ENCODE measurements at regions not wholly inside any gene's neighbourhood (a gene's known extent, or its start where the extent isn't known, plus 50 kb on each side); places are given as distances from the start of the nearest gene placed in this dataset.

GRCh38 chrX:67342138-67342537, 201.7 kb upstream of the AR start:
- Histone ChIP-seq H2AFZ (ENCODE audit: low read depth, low read length) (no peak overlapping the region), H3K27ac (ENCODE audit: low read depth, low read length) (no peak overlapping the region), H3K4me3 (ENCODE audit: insufficient read depth, low read depth, low read length) (no peak overlapping the region), H3K9ac (ENCODE audit: low read length) (no peak overlapping the region), H3K36me3 (ENCODE audit: insufficient read depth, low read length) (no peaks in the 10 kb centered on the region), H3K27me3 (ENCODE audit: insufficient read depth, low read length) (no peaks in the 10 kb centered on the region), H3K4me1 (ENCODE audit: insufficient read depth, low read length) (no peaks in the 10 kb centered on the region), H3K9me3 (ENCODE audit: insufficient read depth, low read depth, low read length) (no peaks in the 10 kb centered on the region), H3K4me2 (ENCODE audit: low read length) (no peak overlapping the region), H4K20me1 (ENCODE audit: insufficient read depth, low read length) (no peaks in the 10 kb centered on the region), H3K79me2 (ENCODE audit: insufficient read depth, low read length) (no peaks in the 10 kb centered on the region)
- Mint-ChIP-seq H3K27ac (ENCODE audit: unreplicated experiment) (no peak overlapping the region), H3K4me1 (ENCODE audit: low read depth, unreplicated experiment) (no peaks in the 10 kb centered on the region), H3K4me3 (ENCODE audit: unreplicated experiment) (no peak overlapping the region), H3K27me3 (ENCODE audit: low read depth, unreplicated experiment) (no peaks in the 10 kb centered on the region), H3K9me3 (ENCODE audit: unreplicated experiment) (no peaks in the 10 kb centered on the region), H3K36me3 (ENCODE audit: low read depth, unreplicated experiment) (no peaks in the 10 kb centered on the region)
- DNase-seq (ENCODE audit: low read depth) (no peak), FAIRE-seq (peak; percentile 79)
- no peak for TF ChIP-seq EZH2 (IDR thresholded peaks at IDR 0.05; ENCODE audit: insufficient read depth, low read length)
- TF ChIP-seq, protein P1, sequence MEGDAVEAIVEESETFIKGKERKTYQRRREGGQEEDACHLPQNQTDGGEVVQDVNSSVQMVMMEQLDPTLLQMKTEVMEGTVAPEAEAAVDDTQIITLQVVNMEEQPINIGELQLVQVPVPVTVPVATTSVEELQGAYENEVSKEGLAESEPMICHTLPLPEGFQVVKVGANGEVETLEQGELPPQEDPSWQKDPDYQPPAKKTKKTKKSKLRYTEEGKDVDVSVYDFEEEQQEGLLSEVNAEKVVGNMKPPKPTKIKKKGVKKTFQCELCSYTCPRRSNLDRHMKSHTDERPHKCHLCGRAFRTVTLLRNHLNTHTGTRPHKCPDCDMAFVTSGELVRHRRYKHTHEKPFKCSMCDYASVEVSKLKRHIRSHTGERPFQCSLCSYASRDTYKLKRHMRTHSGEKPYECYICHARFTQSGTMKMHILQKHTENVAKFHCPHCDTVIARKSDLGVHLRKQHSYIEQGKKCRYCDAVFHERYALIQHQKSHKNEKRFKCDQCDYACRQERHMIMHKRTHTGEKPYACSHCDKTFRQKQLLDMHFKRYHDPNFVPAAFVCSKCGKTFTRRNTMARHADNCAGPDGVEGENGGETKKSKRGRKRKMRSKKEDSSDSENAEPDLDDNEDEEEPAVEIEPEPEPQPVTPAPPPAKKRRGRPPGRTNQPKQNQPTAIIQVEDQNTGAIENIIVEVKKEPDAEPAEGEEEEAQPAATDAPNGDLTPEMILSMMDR (IDR thresholded peaks at IDR 0.05; ENCODE audit: insufficient read depth, low read depth, low read length): no peak

- H3K9ac ChIP-seq (ENCODE audit: low read length): no peak overlapping the region
- Mint-ChIP-seq H3K36me3 (ENCODE audit: low read depth, unreplicated experiment) (no peaks in the 10 kb centered on the region), H3K9me3 (ENCODE audit: unreplicated experiment) (no peaks in the 10 kb centered on the region)
Measured at GRCh38 chrX:67346225-67346624, 197.6 kb upstream of the AR start.

DNA sequence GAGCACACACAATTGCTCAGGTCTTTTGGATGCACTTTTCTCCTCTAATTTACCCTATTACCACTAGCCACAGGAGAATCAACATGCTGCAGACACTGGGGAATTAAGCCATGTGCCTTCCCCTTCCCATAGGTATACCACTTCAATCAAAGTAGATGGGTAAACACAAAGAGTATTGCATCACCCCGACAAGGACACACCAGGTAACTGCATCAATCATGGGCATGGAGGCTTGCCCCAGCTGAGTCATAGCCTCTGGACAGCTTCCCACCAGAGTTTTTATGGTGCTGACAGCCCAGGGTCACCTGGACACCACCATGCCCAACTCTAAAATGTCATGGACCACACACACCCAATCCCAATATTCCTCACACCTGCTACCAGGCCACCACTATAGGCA, 197.2 kb upstream of the AR start:
- no peaks in the 10 kb centered on the region for H3K9me3 Mint-ChIP-seq (ENCODE audit: unreplicated experiment)
- no peaks in the 10 kb centered on the region for H3K79me2 ChIP-seq (ENCODE audit: insufficient read depth, low read length)
- no peaks in the 10 kb centered on the region for H3K9me3 ChIP-seq (ENCODE audit: insufficient read depth, low read depth, low read length)
- no peak overlapping the region for H3K9ac ChIP-seq (ENCODE audit: low read length)
- no peak overlapping the region for H3K27ac Mint-ChIP-seq (ENCODE audit: unreplicated experiment)
- no peak overlapping the region for H3K4me3 Mint-ChIP-seq (ENCODE audit: unreplicated experiment)
- no peaks in the 10 kb centered on the region for H4K20me1 ChIP-seq (ENCODE audit: insufficient read depth, low read length)
- FAIRE-seq (no peak), DNase-seq (ENCODE audit: low read depth) (no peak)
- no peak for TF ChIP-seq EZH2 (IDR thresholded peaks at IDR 0.05; ENCODE audit: insufficient read depth, low read length)
- no peak overlapping the region for H2AFZ ChIP-seq (ENCODE audit: low read depth, low read length)
- no peak overlapping the region for H3K4me3 ChIP-seq (ENCODE audit: insufficient read depth, low read depth, low read length)
- H3K4me1 Mint-ChIP-seq (ENCODE audit: low read depth, unreplicated experiment): no peaks in the 10 kb centered on the region
- no peaks in the 10 kb centered on the region for H3K27me3 ChIP-seq (ENCODE audit: insufficient read depth, low read length)
- no peaks in the 10 kb centered on the region for H3K36me3 ChIP-seq (ENCODE audit: insufficient read depth, low read length)
- H3K36me3 Mint-ChIP-seq (ENCODE audit: low read depth, unreplicated experiment): no peaks in the 10 kb centered on the region
- no peaks in the 10 kb centered on the region for H3K27me3 Mint-ChIP-seq (ENCODE audit: low read depth, unreplicated experiment)
- no peak overlapping the region for H3K27ac ChIP-seq (ENCODE audit: low read depth, low read length)
- no peaks in the 10 kb centered on the region for H3K4me1 ChIP-seq (ENCODE audit: insufficient read depth, low read length)
- H3K4me2 ChIP-seq (ENCODE audit: low read length): no peak overlapping the region

More at GRCh38 chrX:67346225-67346624, 197.6 kb upstream of the AR start:
- no peak for FAIRE-seq
- Histone ChIP-seq H3K27me3 (ENCODE audit: insufficient read depth, low read length) (no peaks in the 10 kb centered on the region), H3K4me3 (ENCODE audit: insufficient read depth, low read depth, low read length) (no peak overlapping the region), H3K36me3 (ENCODE audit: insufficient read depth, low read length) (no peaks in the 10 kb centered on the region), H3K79me2 (ENCODE audit: insufficient read depth, low read length) (no peaks in the 10 kb centered on the region), H3K4me1 (ENCODE audit: insufficient read depth, low read length) (no peaks in the 10 kb centered on the region), H2AFZ (ENCODE audit: low read depth, low read length) (no peak overlapping the region), H4K20me1 (ENCODE audit: insufficient read depth, low read length) (no peaks in the 10 kb centered on the region), H3K27ac (ENCODE audit: low read depth, low read length) (no peak overlapping the region), H3K9me3 (ENCODE audit: insufficient read depth, low read depth, low read length) (no peaks in the 10 kb centered on the region), H3K4me2 (ENCODE audit: low read length) (no peak overlapping the region)
- H3K4me3 Mint-ChIP-seq (ENCODE audit: unreplicated experiment): no peak overlapping the region
- H3K4me1 Mint-ChIP-seq (ENCODE audit: low read depth, unreplicated experiment): no peaks in the 10 kb centered on the region
- DNase-seq (ENCODE audit: low read depth): no peak
- H3K27me3 Mint-ChIP-seq (ENCODE audit: low read depth, unreplicated experiment): no peaks in the 10 kb centered on the region
- TF ChIP-seq EZH2 (IDR thresholded peaks at IDR 0.05; ENCODE audit: insufficient read depth, low read length): no peak
- TF ChIP-seq, protein P1 (IDR thresholded peaks at IDR 0.05; ENCODE audit: insufficient read depth, low read depth, low read length): no peak
- H3K27ac Mint-ChIP-seq (ENCODE audit: unreplicated experiment): no peak overlapping the region

All from astrocyte (in vitro differentiated cells and primary cell).